ENCODE measurements at regions not wholly inside any gene's neighbourhood (a gene's known extent, or its start where the extent isn't known, plus 50 kb on each side); places are given as distances from the start of the nearest gene placed in this dataset.

GRCh38 chr5:154588091-154588774 lies 110.2 kb upstream of the HAND1 start:
- TF ChIP-seq POLR2AphosphoS5 (IDR thresholded peaks at IDR 0.05; ENCODE audit: low read depth, low read length) (no peak), POLR2A (IDR thresholded peaks at IDR 0.05; ENCODE audit: low read depth, low read length) (no peak)
